ENCODE measurements at regions not wholly inside any gene's neighbourhood (a gene's known extent, or its start where the extent isn't known, plus 50 kb on each side); places are given as distances from the start of the nearest gene placed in this dataset.
"Not testable (repeated sequence)": the region's sequence is repeated elsewhere in the genome, so short reads cannot be mapped to it uniquely, and the experiment has no call there.

DNA sequence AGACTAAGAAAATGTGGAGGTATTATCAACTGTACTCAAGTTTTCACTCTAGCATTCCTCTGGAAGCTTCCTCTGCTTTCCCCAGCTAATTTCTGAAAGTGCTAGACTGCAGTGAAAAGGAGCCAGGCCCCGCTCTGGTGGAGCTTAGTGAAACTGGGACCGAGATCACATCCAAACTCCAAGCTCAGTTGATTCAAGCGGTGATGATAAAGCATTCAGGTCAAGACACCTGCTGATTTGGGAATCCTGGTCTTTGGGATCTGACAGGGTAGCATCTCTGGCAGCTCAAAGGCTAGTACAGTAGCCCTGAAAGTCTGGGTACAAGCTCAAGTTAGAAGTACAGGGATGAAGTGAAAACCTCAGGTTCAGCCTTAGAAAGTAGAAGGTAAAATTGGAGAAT, 120.2 kb upstream of the CRIM1 start:
- no peak for DNase-seq (ENCODE audit: low read depth)

DNA sequence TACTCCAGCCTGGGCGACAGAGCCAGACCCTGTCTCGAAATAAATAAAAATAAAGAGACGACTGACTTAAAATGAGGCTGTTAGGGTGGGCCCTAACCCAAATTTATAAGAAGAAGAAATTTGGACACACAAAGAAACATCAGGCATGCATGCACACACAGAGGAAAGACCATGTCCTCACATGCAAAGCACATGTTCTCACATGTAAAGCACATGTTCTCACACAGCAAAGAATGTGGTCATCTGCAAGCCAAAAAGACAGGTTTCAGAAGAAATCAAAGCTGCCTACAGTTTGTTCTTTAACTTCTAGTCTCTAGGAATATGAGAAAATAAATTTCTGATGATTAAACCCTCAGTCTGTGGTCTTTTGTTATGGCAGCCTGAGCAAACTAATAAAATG, 132.3 kb upstream of the CRIM1 start:
- DNase-seq (ENCODE audit: low read depth), result no peak

DNA sequence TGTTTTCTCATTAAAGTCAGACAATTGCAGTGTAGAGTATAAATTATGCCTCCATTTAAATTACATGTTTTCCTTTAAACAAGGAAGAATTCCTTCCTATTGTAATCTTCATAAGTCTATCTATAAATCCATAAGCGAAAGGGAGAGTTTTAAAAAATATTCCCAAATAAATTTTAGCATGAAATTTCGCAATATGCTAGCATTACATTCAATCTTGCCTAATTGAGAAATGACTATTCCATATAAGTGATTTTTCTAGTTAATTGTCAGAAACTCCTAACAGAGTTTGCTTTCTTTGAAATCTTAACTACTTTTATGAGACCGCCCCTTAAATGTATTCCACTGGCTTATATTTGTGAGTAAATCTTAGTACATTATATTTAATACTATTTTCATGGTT, 133.1 kb upstream of the CRIM1 start:
- no peak for DNase-seq (ENCODE audit: low read depth)

DNA sequence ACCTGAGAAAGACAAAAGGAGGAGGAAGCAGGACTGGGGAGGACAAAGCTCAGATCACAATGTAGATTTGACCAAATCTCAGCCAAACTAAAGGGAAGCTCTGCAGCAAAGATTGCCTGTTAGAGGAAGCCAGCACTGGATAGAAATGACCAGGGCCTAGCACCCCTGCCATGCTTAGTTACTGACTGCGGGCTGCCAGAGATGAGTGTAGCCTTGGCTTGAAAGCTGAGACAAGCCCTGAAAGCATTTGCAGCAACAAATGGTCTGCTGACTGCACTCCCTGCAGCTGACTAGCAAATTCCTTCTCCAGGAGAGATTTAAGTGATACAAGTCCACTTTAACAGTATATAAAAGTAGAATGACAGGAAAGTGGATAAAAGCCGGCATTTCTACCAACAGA, 140.9 kb upstream of the CRIM1 start:
- no peak for DNase-seq (ENCODE audit: low read depth)

DNA sequence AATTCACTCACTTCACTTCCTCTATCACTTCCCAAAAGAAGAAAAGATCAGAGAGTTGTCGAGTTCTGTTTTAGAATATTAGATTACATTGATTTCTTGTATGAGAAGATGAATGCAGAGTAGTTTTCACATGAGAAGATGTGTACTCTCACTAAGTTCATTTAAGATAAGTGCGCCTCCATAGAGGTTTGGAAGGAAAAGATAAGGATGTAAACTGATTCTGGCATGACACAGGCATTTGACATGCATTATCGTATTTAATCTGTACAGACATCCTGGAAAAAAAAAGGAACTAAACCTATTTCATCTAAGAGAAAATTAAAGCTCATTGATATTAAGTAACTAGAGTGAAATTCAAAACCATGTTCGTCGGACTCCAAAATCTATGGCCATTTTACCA, 152.2 kb upstream of the CRIM1 start:
- no peak for DNase-seq (ENCODE audit: low read depth)

DNA sequence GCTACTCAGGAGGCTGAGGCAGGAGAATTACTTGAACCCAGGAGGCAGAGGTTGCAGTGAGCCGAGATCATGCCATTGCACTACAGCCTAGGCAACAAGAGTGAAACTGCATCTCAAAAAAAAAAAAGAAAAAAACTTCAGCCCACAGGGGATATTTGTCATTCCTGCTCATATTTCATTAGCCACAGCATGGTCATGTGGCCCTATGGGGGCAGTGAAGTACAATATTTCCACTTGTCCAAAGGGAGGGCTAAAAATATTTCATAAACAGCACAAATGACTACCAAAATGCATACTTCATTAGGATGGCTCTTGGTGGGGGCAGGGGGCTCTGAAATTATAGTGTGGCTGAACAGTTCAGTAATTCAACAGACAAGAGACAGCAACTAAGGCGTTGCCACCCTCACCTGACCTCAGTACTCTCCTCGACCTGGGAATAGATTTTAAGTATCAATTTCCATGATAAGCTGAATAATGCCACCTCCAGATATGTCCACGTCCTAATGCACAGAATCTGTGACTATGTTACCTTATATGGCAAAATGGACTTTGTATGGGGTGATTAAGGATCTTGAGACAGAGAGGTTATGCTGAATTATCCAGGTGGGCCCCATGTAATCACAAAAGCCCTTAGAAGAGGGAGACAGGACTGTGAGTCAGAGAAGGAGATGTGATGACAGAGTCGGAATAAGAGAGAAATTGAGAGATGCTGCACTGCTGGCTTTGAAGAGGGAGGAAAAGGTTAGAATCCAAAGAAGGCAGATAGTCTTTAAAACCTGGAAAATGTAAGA, 158.2 kb upstream of the CRIM1 start:
- DNase-seq (ENCODE audit: low read depth), result no peak

DNA sequence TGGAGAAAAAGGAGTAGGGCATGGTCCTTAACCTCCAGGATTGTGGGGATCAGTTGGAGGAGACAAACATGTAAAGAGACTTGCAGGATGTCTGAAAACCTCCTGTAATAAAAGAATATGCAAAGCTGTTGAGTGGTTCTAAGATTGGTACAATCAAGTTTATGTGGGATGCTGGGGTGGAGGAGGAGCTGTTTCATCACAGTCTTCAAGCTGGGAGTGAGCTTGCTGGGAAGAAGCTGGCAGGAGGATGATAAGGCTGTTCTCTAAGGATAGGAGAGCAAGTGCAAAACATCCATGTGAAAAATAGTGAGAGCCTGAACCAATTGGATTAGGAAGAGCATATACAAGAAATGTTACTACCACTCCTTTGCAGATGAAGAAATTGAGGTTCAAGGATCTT, 161.9 kb upstream of the CRIM1 start:
- DNase-seq (ENCODE audit: low read depth), result no peak

DNA sequence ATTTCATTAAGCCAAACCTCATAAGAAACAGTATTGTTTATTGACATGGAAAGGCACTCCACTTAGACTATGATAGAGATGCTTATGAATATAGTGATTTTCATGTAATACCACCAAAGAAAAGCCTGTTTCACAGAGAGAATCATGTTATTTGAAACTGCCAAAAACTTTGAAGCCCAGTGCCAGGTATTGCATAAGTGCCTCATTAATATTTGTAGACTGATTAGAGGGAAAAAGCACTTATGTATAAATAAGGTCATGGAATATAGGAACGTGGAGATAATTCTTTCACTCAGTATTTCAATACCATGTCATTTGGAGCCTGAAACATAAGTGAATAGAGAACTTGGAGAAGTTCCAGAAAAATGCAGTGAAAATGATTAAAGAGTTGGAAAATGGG, 162.6 kb upstream of the CRIM1 start:
- DNase-seq (ENCODE audit: low read depth), result no peak

DNA sequence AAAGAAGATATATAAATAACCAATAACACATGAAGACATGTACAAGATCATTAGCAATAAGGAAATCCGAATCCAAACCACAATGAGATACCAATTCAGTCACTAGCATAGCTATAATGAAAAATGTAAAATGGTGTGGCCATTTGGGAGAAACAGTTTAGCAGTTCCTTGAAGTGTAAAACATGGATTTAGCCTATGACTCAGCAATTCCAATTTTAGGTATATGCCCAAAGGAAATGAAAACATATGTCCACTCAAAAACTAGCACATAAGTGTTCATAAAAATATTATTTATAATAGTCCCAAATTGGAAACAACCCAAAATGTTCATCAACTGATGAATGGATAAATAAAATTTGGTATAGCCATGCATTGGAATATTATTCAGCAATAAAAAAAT, 165.5 kb upstream of the CRIM1 start:
- no peak for DNase-seq (ENCODE audit: low read depth)

DNA sequence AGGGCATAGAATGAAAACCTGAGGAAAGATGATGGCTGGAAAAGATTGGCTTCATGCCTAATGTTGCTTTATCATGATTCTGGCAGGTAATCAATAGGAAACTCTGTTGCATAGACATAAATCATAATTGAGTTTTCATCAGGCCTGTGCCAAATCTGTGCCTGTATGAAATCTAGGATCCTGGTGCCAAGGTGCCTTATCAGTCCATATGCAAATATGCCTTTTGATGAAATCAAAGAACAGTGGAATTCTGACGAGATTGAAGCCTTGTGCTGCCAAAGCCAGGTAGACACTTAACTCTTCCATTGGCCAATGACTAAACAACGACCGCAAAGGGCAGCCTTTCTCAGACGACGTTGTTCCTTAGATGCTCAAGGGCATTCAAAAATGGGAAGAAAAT, 170.0 kb upstream of the CRIM1 start:
- no peak for DNase-seq (ENCODE audit: low read depth)

DNA sequence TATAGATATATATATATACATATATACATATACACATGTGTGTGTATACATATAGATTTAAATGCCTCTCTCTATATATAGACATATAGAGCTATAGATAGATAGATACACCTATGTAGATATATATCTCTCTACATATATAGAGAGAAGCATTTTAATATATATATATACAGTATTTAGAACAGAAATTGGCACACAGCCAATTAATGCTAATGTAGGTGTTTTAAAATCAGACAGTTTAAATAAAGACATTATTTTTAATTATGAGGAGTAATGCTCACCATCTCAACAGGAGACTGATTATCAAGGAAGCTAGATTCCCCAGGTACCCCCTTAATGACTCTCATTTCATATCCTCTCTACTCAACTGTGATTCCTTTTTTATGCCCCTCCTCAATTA, 170.7 kb upstream of the CRIM1 start:
- no peak for DNase-seq (ENCODE audit: low read depth)

DNA sequence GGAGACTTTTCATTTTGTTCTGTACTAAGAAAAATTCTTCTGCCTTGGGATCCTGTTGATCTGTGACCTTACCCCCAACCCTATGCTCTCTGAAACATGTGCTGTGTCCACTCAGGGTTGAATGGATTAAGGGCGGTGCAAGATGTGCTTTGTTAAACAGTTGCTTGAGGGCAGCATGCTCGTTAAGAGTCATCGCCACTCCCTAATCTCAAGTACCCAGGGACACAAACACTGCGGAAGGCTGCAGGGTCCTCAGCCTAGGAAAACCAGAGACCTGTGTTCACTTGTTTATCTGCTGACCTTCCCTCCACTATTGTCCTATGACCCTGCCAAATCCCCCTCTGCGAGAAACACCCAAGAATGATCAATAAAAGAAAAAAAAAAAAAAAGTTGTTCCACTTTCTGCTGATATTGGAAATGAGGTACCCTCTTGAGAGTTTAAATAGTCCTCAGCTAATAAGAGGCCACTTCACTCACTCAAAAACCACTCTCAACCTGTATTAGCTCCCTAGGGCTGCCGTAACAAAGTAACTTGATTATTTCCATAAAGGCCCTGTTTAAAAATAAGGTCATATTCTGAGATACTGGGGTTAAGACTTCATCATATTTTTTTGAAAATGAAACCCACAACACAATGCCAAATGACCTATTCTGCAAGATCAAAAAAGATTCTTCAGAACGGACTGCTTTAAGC, 174.6 kb upstream of the CRIM1 start:
- DNase-seq (ENCODE audit: low read depth), result not testable (repeated sequence)

DNA sequence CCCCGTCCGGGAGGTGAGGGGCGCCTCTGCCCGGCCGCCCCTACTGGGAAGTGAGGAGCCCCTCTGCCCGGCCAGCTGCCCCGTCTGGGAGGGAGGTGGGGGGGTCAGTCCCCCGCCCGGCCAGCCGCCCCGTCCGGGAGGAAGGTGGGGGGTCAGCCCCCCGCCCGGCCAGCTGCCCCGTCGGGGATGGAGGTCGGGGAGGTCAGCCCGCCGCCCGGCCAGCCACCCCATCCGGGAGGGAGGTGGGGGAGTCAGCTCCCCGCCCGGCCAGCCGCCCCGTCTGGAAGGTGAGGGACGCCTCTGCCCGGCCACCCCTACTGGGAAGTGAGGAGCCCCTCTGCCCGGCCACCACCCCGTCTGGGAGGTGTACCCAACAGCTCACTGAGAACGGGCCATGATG, 175.3 kb upstream of the CRIM1 start:
- not testable (repeated sequence) for DNase-seq (ENCODE audit: low read depth)

DNA sequence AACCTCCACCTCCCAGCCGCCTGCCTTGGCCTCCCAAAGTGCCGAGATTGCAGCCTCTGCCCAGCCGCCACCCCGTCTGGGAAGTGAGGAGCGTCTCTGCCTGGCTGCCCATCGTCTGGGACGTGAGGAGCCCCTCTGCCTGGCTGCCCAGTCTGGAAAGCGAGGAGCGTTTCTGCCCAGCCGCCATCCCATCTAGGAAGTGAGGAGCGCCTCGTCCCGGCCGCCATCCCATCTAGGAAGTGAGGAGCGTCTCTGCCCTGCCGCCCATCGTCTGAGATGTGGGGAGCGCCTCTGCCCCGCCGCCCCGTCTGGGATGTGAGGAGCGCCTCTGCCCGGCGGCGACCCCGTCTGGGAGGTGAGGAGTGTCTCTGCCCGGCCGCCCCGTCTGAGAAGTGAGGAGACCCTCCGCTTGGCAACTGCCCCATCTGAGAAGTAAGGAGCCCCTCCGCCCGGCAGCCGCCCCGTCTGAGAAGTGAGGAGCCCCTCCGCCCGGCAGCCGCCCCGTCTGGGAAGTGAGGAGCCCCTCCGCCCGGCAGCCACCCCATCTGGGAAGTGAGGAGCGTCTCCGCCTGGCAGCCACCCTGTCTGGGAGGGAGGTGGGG, 175.8 kb upstream of the CRIM1 start:
- DNase-seq (ENCODE audit: low read depth), result not testable (repeated sequence)

DNA sequence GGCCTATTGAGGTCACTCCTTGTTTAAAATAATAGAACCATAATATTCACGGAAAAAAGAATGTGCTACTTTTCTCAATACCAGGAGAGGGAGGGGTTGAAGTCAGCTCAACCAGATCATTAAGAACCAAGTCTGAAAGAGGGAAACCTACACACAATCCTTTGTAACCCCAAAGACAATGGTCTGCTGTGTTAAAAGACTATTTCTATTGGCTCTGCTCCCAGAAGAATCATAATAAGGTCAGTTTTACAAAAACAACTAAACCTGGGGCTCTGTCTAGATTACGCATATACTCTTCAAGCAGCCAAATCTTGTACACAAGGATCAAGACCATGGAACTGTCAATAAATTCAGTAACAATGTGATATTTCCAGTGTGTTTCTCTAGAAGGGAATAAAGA, 177.2 kb upstream of the CRIM1 start:
- no peak for DNase-seq (ENCODE audit: low read depth)

DNA sequence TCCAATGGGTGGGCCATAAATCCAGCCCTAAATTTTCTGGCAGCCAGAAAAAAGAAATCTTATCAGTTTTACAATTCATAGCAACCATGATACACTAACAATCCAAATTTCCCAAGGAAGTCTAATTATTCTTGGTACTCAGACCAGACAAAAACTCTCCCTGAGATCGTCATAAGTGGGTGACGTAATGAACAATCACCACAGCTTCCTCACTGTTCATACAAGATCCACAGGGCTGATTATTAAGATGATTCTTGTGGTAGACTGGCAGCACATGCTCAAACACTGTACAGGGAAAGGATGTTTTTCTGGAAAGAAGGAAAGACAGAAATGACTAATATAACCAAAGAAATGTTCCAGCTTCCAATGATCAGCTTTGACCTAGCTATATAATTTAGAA, 178.3 kb upstream of the CRIM1 start:
- no peak for DNase-seq (ENCODE audit: low read depth)

DNA sequence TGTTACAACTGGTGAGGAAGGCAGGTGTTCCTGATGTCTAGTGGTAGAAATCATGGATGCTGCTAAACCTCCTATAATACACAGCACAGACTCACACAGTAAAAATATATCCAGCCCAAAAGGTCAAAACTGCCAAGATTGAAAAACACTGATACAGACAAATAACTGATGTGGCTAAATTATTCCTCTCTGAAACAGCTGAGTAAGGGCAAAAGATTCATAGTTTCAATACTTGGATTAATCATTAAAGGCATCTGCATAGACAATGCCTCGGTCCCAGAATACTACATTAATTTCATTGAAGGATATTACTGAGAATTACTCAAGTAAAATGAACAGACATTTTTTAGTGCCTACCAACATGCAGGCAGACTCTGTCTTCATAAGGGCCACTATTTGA, 180.7 kb upstream of the CRIM1 start:
- DNase-seq (ENCODE audit: low read depth), result no peak

DNA sequence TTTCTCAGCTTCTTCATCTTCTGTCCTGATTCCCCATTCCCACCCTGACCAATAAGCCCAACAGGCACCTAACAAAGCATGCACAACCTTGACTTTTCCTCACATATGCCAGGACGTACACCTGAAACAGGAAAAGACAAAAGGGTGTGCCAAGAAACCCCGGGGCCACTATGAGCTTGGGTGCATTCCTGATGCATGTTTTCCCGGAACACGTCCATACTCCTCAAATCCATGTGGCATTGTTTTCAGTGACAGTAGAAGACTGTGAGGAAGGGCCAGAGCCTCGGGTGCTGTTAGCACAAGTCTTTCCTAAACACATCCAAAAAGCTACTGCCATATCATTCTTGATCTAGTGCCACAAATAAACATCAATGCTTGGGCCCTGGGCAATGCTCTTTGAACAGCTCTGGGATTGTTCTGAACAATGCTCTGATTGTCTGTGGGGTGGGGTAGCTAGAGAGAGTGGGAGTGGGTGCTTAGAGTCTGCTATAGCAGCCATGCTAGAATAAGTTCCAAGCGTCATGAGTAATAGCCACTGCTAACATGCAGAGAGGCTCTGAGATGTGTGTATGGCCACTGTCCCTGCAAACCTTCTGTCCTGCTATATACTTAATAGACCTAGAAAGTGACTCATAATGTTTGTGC, 181.7 kb upstream of the CRIM1 start:
- no peak for DNase-seq (ENCODE audit: low read depth)

DNA sequence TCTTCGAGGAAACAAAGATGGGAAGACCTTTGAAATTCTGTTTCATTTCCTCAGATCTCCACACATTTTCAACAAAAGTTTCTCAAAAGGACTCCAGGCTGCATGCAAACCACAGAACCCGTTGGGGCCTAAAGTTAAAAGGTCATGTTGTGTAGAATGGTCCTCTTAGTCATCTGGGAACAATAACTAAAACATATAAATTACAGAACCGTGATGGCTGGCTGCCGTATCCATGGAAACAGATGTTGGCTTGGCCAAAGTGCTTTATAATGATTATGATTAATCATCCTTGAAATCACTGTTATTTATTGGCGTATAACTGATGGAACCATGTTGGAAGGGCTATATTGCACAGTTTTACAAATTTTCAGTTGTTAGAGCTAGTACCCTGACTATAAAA, 182.8 kb upstream of the CRIM1 start:
- DNase-seq (ENCODE audit: low read depth), result no peak

DNA sequence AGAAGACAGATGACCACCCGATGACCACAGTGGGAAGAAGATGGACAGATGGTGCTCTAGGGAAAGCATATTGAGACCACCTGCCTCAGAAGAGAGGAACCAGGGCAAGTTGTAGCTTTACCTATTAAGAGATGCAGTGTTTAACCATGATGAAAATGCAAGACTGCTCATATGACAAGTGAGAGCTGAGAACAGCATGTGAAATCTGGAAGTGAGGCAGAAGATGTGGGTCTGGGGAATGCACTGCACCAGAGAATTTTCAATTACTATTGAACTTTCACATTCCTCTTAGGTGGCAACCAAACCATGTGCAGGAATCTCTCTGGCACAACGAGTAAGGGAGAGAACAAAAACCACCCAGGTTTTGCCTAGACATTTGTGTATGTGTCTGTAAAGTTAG, 184.8 kb upstream of the CRIM1 start:
- DNase-seq (ENCODE audit: low read depth), result no peak

DNA sequence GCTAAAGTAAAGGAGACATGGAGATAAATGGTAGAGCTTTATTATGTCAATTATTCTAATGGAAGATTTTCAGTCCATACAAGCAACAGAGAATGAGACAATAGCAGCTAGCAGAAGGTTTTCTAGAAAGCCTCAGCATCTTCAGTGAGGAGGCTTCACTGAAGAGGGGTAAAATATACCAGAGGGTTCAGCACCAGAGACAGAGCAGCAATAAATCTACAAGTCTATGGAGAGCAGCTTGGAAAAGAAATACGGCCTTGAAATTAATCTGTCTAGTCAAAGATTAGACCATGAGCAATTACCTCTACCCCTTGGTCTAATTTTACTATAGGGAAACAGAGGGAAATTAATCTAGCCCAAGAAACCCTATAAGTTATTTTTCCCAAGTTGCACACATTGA, 185.7 kb upstream of the CRIM1 start:
- no peak for DNase-seq (ENCODE audit: low read depth)

DNA sequence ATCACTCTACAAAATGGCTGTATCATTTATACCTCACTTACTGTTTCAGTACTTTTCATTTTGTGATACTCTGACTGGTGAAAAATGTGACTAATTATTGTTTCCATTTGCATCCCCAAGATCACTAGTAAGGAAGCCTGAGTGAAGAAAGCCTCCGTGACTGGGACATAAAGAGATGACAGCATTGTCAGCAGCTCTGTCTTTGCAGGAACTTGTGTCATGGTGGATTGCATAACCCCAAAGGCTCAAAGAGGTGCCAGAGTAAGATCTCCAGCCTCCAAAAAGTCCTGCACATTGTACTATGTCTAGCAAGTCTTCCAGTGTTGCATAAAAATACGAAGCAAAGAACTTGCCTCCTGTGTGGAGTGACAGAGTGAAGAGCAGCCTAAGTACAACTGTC, 187.5 kb upstream of the CRIM1 start:
- DNase-seq (ENCODE audit: low read depth), result no peak

DNA sequence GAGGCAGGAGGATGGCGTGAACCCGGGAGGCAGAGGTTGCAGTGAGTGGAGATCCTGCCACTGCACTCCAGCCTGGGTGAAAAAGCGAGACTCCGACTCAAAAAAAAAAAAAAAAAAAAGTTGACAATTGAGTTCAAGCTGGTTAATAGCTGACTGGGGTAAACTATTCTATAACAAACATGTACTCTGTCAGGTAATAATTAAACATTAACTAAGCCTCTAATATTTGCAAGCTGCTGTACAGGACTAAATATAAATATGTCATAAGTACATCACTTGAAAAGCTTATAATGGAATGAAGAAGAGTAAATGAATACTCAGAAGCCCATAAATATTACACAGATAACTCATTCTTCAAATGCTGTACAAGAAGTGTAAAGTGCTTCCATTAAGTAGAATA, 190.4 kb upstream of the CRIM1 start:
- DNase-seq (ENCODE audit: low read depth), result no peak

Measured in stimulated activated CD8-positive, alpha-beta memory T cell treated with anti-CD3 and anti-CD28 coated beads, Interleukin-4, amount 100 ng/mL, for 24 hours (primary cell).